Daoy (cell line): ENCODE measurements at regions not wholly inside any gene's neighbourhood (a gene's known extent, or its start where the extent isn't known, plus 50 kb on each side); places are given as distances from the start of the nearest gene placed in this dataset.
A peak's percentile ranks its signal among the peaks of the same experiment; 100 is the strongest.
"Not testable (repeated sequence)": the region's sequence is repeated elsewhere in the genome, so short reads cannot be mapped to it uniquely, and the experiment has no call there.

Source experiments
- DNase-seq: peaks from one replicate; pipeline ENCODE4 v3.0.0-alpha.2; 2015; ENCODE audit warnings: low read depth

DNA sequence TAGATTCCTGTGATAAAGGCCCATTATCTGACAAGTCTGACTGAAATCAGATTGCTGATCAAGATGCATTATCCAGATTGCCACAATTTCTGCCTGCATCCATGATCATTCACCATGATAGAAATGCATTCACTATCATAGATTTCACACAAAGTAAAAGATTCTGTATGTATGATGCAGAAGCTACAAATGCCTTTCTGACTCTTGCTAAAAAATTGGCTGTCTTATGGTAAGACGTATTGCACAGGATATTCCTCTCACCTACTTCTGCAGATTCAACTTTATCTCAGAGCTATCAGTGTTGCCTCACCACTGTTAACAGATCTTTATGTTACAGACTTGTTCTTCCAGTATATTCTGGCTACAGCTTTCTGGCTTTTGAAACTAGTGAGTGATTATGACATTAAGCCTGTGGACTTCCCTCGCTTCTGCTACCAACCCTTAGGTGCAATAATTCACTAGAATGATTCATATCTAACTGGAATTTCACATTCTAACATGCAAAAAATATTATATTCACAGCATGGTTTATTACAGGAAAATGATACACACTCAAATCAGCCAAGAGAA lies 955.3 kb downstream of the EPHA3 start:
- DNase-seq, result no peak

- no peak for DNase-seq
Measured at GRCh38 chr3:90068783-90069182, 961.4 kb downstream of the EPHA3 start.

- no peak for DNase-seq
Measured at GRCh38 chr3:90069748-90070147, 962.3 kb downstream of the EPHA3 start.

- DNase-seq, result no peak
Measured at GRCh38 chr3:90076136-90076535, 968.7 kb downstream of the EPHA3 start.

- no peak for DNase-seq
Measured at GRCh38 chr3:90080988-90081387, 973.6 kb downstream of the EPHA3 start.

DNA sequence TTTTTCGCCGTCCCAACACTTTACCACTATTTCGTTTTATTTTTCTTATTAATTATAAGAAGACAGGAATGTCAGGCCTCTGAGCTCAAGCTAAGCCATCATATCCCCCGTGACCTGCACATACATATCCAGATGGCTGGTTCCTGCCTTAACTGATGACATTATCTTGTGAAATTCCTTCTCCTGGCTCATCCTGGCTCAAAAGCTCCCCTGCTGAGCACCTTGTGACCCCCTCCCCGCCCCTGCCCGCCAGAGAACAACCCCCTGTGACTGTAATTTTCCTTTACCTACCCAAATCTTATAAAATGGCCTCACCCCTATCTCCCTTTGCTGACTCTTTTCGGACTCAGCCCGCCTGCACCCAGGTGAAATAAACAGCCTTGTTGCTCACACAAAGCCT lies 978.9 kb downstream of the EPHA3 start:
- not testable (repeated sequence) for DNase-seq

GRCh38 chr3:90087703-90088102 lies 980.3 kb downstream of the EPHA3 start:
- DNase-seq, result no peak

GRCh38 chr3:90091549-90091948 lies 984.1 kb downstream of the EPHA3 start:
- DNase-seq, result no peak

- DNase-seq, result no peak
Measured at GRCh38 chr3:90092994-90093393, 985.6 kb downstream of the EPHA3 start.

- DNase-seq, result no peak
Measured at GRCh38 chr3:90095811-90096210, 988.4 kb downstream of the EPHA3 start.

DNA sequence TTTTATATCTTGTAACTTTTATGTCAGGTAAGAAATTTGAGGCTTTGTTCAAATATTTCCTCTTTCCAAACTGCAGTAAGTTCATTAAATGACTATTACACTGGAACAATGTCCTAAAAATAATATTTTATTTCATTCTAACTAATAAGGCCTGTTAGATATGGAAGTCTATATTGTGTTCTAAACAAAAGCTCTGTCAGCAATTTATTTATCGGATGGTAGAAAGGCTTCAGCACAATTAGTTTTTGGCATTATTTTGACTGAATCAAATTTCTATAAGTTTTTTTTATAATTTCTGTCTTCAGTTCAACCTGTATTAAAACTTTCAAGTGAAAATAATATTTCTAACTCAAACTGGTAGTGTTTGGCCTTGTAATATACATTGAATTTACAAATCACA lies 992.1 kb downstream of the EPHA3 start:
- no peak for DNase-seq

DNA sequence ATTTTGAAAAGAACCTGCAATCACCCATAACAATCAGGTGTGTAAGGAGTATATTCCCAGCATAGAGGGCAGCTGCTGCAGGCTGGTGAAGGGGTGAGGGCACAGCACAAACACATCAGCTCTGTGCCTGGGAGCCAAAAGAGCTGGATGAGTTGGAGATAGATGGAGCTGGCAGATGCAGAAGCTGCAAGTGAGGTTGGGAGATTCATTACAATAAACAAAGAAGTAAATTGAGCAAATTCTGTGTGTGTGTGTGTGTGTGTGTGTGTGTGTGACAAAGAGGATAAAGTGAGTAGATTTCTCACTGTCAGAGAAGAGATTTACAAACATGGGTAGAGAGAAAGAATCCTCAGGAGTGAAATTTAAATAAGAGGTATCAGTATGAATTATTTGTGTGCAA lies 994.7 kb downstream of the EPHA3 start:
- no peak for DNase-seq

DNA sequence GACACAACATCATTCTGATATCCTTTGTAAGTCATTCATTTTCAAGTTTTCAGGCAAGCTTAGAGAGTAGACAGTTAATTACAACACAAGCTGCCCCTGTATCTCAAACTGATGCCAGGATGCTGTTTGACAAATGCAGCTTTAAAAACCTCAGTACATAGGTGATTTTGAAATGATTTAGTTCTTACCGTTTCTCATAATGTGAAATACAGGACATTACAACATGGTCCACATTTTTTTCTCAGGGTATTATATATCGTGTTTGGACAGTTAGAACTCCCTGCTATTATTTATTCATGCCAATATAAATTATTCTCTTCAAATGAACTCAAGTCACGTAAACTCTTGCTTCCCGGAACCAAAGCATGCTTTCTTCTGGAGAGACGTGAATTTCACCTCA lies 1013.9 kb downstream of the EPHA3 start:
- DNase-seq, result no peak

- DNase-seq, result no peak
Measured at GRCh38 chr3:90128391-90128790, 1021.0 kb downstream of the EPHA3 start.

GRCh38 chr3:90129730-90130129 lies 1022.3 kb downstream of the EPHA3 start:
- DNase-seq, result no peak

DNA sequence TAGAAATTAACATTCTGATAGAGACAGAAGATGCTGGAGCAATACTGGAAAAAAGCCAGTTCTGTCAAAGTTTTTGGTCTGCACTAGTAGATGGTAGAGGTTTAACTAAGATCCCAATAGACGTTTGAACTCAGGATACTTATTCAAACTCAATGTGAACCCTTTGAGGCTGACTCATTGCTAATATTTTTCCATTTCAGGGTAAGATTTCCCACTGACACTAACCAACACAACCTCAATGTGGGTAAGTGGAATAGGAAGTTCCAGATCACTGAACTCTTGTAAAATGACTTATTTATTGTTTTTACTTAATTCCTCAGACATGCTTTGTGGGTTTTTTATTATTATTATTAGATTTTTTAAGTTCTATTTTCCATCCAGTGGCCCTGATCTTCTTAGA lies 1024.8 kb downstream of the EPHA3 start:
- DNase-seq, result no peak

- DNase-seq, result no peak
Measured at GRCh38 chr3:90134090-90134489, 1026.7 kb downstream of the EPHA3 start.

GRCh38 chr3:90136456-90137191 lies 1029.2 kb downstream of the EPHA3 start:
- DNase-seq, result no peak

GRCh38 chr3:90145094-90145860 lies 1037.9 kb downstream of the EPHA3 start:
- DNase-seq, result no peak

GRCh38 chr3:90180096-90180495 lies 1072.7 kb downstream of the EPHA3 start:
- DNase-seq, result no peak

GRCh38 chr3:90180543-90180942 lies 1073.1 kb downstream of the EPHA3 start:
- no peak for DNase-seq

DNA sequence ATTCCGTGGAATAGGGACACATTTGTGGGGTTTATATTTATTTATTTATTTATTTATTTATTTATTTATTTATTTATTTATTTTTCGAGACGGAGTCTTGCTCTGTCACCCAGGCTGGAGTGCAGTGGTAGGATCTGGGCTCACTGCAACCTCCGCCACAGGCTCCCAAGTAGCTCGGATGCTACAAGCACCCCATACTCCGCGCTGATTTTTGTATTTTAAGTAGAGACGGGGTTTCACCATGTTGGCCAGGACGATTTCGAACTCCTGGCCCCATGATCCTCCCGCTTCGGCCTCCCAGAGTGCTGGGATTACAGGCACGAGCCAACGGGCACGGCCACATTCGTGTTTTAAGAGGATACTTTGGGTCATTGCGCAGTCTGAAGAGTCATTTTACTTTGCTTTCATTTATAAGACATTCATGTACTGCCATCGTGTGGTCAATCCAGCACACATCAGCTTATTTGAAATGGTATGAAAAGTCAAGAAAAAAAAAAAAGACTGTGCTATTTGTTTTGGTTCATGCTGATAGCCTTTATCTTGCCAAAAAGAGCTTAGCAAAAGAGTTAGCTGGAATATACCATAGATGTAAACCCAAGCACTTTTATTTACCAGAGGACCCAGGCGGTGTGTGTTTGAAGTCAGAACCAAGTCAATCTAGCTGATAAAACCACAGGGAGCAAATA lies 1075.0 kb downstream of the EPHA3 start:
- DNase-seq, result peak; percentile 1
